Prostate gland (tissue), 2 donors: ENCODE measurements at regions not wholly inside any gene's neighbourhood (a gene's known extent, or its start where the extent isn't known, plus 50 kb on each side); places are given as distances from the start of the nearest gene placed in this dataset.

Source experiments
- DNase-seq: peaks from one replicate; pipeline ENCODE4 v3.0.0-alpha.2; 2019; ENCODE audit warnings: low spot score
- H3K27ac ChIP-seq, 2 donors: fragments of 200-600 bp; sonication (generic); 2 replicates each; pipeline ENCODE4 v1.5.1; 2017 to 2019
- H3K27me3 ChIP-seq: fragments of 200-600 bp; sonication (generic); replicated peaks from 2 replicates; pipeline ENCODE4 v1.5.1; 2019; ENCODE audit not compliant: insufficient read depth
- H3K36me3 ChIP-seq, 2 donors: fragments of 200-600 bp; sonication (generic); 1 replicate in 1 of 2; 2 replicates in 1 of 2; pipeline versions ENCODE4 v1.5.1 to v1.8.1; 2017 to 2019
- H3K4me1 ChIP-seq: fragments of 200-600 bp; sonication (generic); replicated peaks from 2 replicates; pipeline ENCODE4 v1.5.1; 2019
- H3K4me3 ChIP-seq, 2 donors: fragments of 200-600 bp; sonication (generic); 2 replicates each; pipeline ENCODE4 v1.5.1; 2017 to 2019
- H3K9me3 ChIP-seq: fragments of 200-600 bp; sonication (generic); 2 replicates; pipeline ENCODE4 v1.5.1; 2017
- POLR2A ChIP-seq: fragments of 450-650 bp; IDR thresholded peaks from one replicate; pipeline ENCODE4 v1.6.1; 2016; ENCODE audit warnings: antibody characterized with exemption, mild to moderate bottlenecking
- POLR2AphosphoS5 ChIP-seq: sonication (generic); formaldehyde crosslinking; IDR thresholded peaks from one replicate; pipeline ENCODE4 v1.6.1; 2017; ENCODE audit warnings: antibody characterized with exemption
- WGBS: methylation state at CpG from one replicate; pipeline ENCODE4 v1.1.5; 2018; 5-methylcytosine and 5-hydroxymethylcytosine counted together
- intact Hi-C: fragments of 100-400 bp; cut with DNase I; formaldehyde crosslinking; loops from one replicate; pipeline ENCODE4 v1.14.2; 2022
- TF ChIP-seq, protein P1 (sequence below), 4 experiments: fragments of 200-600 bp in 2 of 4; fragments of 450-650 bp in 2 of 4; sonication (generic) in 2 of 4; IDR thresholded peaks; 1 replicate in 3 of 4; 2 replicates in 1 of 4; pipeline ENCODE4 v1.5.1; 2016 to 2019; ENCODE audit warnings: antibody characterized with exemption in 4 of 4, mild to moderate bottlenecking in 2 of 4, moderate library complexity in 2 of 4

DNA sequence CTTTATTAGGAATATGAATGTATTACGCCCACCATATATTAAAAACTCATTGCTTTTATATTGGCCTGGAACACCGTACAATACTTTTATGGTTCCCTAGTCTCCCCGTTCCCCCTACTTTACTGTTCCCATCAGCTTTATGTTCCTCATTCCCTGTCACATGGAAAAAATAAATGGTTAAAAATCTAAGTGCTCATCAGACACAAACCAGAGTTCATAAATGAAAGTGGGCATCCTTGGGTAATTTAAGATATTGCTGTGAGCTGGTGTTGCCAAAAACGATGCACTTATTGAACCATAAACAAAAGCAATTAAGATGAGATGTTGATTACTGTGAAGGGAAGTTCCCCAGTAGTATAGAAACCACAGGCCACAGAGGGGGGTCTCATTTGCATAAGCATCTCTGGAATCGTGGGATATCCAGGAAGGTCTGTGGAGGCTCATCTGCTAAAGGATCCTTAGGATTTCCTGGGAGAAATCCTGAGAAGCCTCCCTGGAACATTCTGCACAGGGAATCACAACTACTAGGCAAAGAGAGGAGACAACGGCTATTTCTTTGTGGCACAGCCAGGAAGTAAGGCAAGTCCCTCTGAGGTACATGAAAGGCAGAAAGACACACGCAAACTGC, 591.4 kb upstream of the CDH11 start:
- Histone ChIP-seq H3K4me1 (no peaks in the 10 kb centered on the region), H3K27ac (no peak overlapping the region), H3K27me3 (no peaks in the 10 kb centered on the region), H3K36me3 (no peaks in the 10 kb centered on the region), H3K9me3 (no peaks in the 10 kb centered on the region), H3K4me3 (no peak overlapping the region)
- WGBS = 78% methylated on average over 7 of the region's 7 CpGs
- intact Hi-C loops = no loop called here
- TF ChIP-seq POLR2AphosphoS5 = no peak
- no peak for TF ChIP-seq POLR2A
- TF ChIP-seq, protein P1, sequence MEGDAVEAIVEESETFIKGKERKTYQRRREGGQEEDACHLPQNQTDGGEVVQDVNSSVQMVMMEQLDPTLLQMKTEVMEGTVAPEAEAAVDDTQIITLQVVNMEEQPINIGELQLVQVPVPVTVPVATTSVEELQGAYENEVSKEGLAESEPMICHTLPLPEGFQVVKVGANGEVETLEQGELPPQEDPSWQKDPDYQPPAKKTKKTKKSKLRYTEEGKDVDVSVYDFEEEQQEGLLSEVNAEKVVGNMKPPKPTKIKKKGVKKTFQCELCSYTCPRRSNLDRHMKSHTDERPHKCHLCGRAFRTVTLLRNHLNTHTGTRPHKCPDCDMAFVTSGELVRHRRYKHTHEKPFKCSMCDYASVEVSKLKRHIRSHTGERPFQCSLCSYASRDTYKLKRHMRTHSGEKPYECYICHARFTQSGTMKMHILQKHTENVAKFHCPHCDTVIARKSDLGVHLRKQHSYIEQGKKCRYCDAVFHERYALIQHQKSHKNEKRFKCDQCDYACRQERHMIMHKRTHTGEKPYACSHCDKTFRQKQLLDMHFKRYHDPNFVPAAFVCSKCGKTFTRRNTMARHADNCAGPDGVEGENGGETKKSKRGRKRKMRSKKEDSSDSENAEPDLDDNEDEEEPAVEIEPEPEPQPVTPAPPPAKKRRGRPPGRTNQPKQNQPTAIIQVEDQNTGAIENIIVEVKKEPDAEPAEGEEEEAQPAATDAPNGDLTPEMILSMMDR (IDR thresholded peaks at IDR 0.05) = no peak
- DNase-seq = no peak

DNA sequence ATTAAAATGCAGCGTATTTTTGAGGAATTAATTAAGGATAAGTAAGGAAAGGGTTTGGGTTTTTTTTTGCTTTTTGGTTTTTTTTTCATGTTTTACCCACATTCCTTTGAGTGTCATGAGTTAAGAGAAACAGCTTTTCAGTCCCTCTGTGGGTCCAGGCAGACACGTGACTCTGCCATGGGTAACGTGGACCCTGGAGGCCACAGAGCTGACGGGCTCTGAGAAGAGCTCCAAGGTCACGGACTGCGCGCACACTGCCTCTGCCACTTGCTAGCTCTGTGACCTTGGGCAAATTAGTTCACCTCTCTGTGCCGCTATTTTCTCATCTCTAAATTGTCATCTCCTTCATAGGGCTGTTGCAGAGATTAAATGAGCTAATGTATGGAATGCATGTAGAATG, 588.2 kb upstream of the CDH11 start:
- Histone ChIP-seq H3K4me3 (no peak overlapping the region), H3K27ac (no peak overlapping the region), H3K36me3 (no peaks in the 10 kb centered on the region), H3K27me3 (no peaks in the 10 kb centered on the region), H3K4me1 (no peaks in the 10 kb centered on the region), H3K9me3 (no peaks in the 10 kb centered on the region)
- TF ChIP-seq POLR2A = no peak
- TF ChIP-seq, protein P1 (IDR thresholded peaks at IDR 0.05) = no peak
- no peak for TF ChIP-seq POLR2AphosphoS5
- intact Hi-C loops = no loop called here
- DNase-seq = no peak
- WGBS = 86% methylated on average over 8 of the region's 8 CpGs

DNA sequence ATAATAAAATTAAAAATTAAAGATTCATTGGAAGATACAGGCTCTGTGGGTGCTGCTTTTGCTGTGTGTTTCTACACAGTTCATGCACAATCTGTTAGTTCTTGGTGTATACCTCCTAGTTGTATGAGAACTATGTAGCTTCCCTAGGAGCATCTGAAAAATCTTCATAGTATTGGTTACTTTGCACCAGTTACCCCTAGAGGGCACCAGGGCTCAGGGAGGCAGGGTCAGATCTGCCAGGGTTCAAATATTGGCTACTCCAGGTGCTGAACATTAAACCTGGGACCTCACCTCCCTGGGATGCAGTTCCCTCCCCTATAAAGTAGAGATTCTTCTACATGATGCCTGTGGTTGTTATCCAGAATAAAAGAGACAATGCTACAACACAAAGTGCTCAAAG, 583.0 kb upstream of the CDH11 start:
- H3K4me1 ChIP-seq = no peaks in the 10 kb centered on the region
- H3K4me3 ChIP-seq = no peak overlapping the region
- H3K27ac ChIP-seq = no peak overlapping the region
- TF ChIP-seq POLR2A (no peak), POLR2AphosphoS5 (no peak)
- TF ChIP-seq, protein P1 (IDR thresholded peaks at IDR 0.05) = no peak
- DNase-seq = no peak
- H3K27me3 ChIP-seq = no peaks in the 10 kb centered on the region
- no peaks in the 10 kb centered on the region for H3K9me3 ChIP-seq
- H3K36me3 ChIP-seq = no peaks in the 10 kb centered on the region
- intact Hi-C loops = no loop called here

DNA sequence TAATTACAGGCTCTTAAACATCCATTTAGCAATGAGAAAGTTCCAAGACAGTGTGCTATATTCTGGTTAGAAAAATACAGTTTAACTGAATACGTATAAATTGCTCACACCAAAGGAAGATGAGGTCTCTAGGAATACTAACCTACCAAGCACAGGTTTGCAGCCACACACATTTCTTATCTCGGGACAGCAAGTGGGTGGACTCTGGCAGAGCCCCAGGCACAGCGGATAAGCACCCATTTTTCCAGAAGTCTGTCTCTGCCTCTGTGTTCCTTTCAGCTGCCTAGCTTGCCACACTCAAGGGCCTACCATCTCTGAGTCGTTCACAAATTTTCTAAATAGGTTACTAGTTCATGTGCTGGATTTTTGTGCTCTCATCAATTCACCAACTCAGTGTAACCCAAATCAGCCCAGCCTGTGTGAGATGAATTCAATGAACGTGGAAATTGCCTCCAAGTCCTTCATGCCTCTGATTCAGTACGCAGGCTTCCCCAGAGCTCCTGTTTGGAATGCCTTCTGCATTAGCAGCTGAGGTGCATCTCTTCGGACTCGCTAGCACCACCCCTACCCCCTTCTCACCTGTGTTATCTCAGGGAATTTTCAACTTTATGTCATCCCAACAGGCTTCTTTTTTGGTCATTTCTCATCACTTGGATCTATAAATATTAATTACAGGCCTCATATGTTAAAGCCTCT, 581.0 kb upstream of the CDH11 start:
- H3K27ac ChIP-seq = no peak overlapping the region
- no peaks in the 10 kb centered on the region for H3K27me3 ChIP-seq
- WGBS = 56% methylated on average over 8 of the region's 8 CpGs
- no peaks in the 10 kb centered on the region for H3K9me3 ChIP-seq
- TF ChIP-seq POLR2A (no peak), POLR2AphosphoS5 (no peak)
- TF ChIP-seq, protein P1 (IDR thresholded peaks at IDR 0.05) = no peak
- intact Hi-C loops = no loop called here
- no peak for DNase-seq
- H3K4me1 ChIP-seq = no peaks in the 10 kb centered on the region
- H3K36me3 ChIP-seq = no peaks in the 10 kb centered on the region
- H3K4me3 ChIP-seq = no peak overlapping the region

DNA sequence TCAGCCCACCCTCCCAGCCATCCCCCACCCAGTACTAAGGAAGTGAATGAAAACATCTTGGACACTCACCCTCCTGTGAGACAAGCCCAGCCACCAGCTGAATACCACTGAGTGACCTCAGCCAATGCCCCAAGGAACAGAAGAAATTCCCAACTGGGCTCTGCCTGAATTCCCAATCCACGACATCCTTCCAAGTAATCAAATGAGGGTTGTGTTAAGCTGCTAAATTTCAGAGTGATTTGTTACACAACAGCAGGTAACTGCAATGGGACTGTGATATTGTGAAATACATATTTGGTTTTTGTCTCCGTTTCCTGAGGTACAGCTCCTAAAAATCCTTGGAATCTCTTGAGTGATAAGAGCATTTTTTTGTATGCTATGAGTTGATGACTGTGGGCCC, 578.7 kb upstream of the CDH11 start:
- no peaks in the 10 kb centered on the region for H3K4me1 ChIP-seq
- no peak overlapping the region for H3K27ac ChIP-seq
- no peaks in the 10 kb centered on the region for H3K27me3 ChIP-seq
- H3K4me3 ChIP-seq = no peak overlapping the region
- TF ChIP-seq POLR2A (no peak), POLR2AphosphoS5 (no peak)
- TF ChIP-seq, protein P1 (IDR thresholded peaks at IDR 0.05) = no peak
- H3K36me3 ChIP-seq = no peaks in the 10 kb centered on the region
- intact Hi-C loops = no loop called here
- WGBS = 65% methylated on average over 2 of the region's 2 CpGs
- no peaks in the 10 kb centered on the region for H3K9me3 ChIP-seq
- no peak for DNase-seq
